ENCODE measurements at regions not wholly inside any gene's neighbourhood (a gene's known extent, or its start where the extent isn't known, plus 50 kb on each side); places are given as distances from the start of the nearest gene placed in this dataset.

GRCh38 chr1:42013881-42014470 is 95.3 kb upstream of the HIVEP3 start:
- DNase-seq: no peak
- H3K27me3 Mint-ChIP-seq (ENCODE audit: low read depth): peaks cover 13% of the 10 kb centered on the region

More at GRCh38 chr1:42013881-42014470, 95.3 kb upstream of the HIVEP3 start:
- H3K14ac ChIP-seq (ENCODE audit: insufficient read depth, low read length): no peak overlapping the region
- no peak overlapping the region for H2AK5ac ChIP-seq (ENCODE audit: insufficient read length, low read length)
- H3K9ac ChIP-seq (ENCODE audit: extremely low read depth, insufficient read length, low read length): no peak overlapping the region
- no peaks in the 10 kb centered on the region for H3K9me3 Mint-ChIP-seq
- no peak overlapping the region for H2BK120ac ChIP-seq (ENCODE audit: low read depth, low read length, poor library complexity, severe bottlenecking)
- no peaks in the 10 kb centered on the region for H3K27me3 ChIP-seq (ENCODE audit: insufficient read depth, low read length)
- H3K23me2 ChIP-seq (ENCODE audit: insufficient read length, low read depth, low read length, poor library complexity, severe bottlenecking): no peaks in the 10 kb centered on the region
- H4K91ac ChIP-seq (ENCODE audit: insufficient read length, low read depth, low read length): no peak overlapping the region
- no peak overlapping the region for H3K18ac ChIP-seq (ENCODE audit: insufficient read length, low read depth, low read length)
- H3K79me2 ChIP-seq (ENCODE audit: insufficient read depth, low read length): no peaks in the 10 kb centered on the region
- peak overlapping the region; percentile 23 for H2AFZ ChIP-seq (ENCODE audit: low read length)
- H3K9me3 ChIP-seq (ENCODE audit: control insufficient read depth, low read depth, low read length): no peaks in the 10 kb centered on the region
- no peak for TF ChIP-seq CTCF (conservative IDR thresholded peaks at IDR 0.05)
- no peak overlapping the region for H3K4me3 Mint-ChIP-seq
- no peaks in the 10 kb centered on the region for H3K4me1 ChIP-seq (ENCODE audit: insufficient read depth, low read length)
- no peak overlapping the region for H2BK20ac ChIP-seq (ENCODE audit: low read depth, low read length, poor library complexity, severe bottlenecking)
- H3K27ac Mint-ChIP-seq: no peak overlapping the region
- H2BK5ac ChIP-seq (ENCODE audit: insufficient read length, low read length): no peak overlapping the region
- H3K4ac ChIP-seq (ENCODE audit: low read depth, low read length): no peak overlapping the region
- peaks cover 3% of the 10 kb centered on the region in 2 experiments; a peak in 2 of 4 replicates for H3K4me1 Mint-ChIP-seq
- no peak overlapping the region for H3K56ac ChIP-seq (ENCODE audit: insufficient read length, low read depth, low read length)
- no peak overlapping the region for H3K27ac ChIP-seq (ENCODE audit: insufficient read length, low read depth, low read length)
- no peak overlapping the region for H3K23ac ChIP-seq (ENCODE audit: insufficient read length, low read depth, low read length)
- no peak overlapping the region for H4K5ac ChIP-seq (ENCODE audit: insufficient read length, low read depth, low read length)
- H2BK15ac ChIP-seq (ENCODE audit: low read depth, low read length): no peak overlapping the region
- H3K79me1 ChIP-seq (ENCODE audit: insufficient read depth, low read depth, low read length, poor library complexity, severe bottlenecking): no peaks in the 10 kb centered on the region
- no peak overlapping the region for H3K4me2 ChIP-seq (ENCODE audit: insufficient read depth, insufficient read length, low read length)
- no peaks in the 10 kb centered on the region for H4K20me1 ChIP-seq (ENCODE audit: control insufficient read depth, insufficient read depth, insufficient read length)
- H3T11ph ChIP-seq (ENCODE audit: low read length): no peak overlapping the region
- no peak overlapping the region for H2BK12ac ChIP-seq (ENCODE audit: insufficient read length, low read depth, low read length)
- WGBS (ENCODE audit: extremely low coverage, insufficient read length, low lambda C conversion rate): no CpG with 5 or more reads among the region's 7 CpGs
- H4K8ac ChIP-seq (replicated peaks; ENCODE audit: insufficient read length, low read depth, low read length): no peak overlapping the region
- H3K36me3 Mint-ChIP-seq (ENCODE audit: insufficient read depth in 1 of 3, low read depth in 3 of 3): no peaks in the 10 kb centered on the region

All from H9 (cell line).